EH (cell line): ENCODE measurements at regions not wholly inside any gene's neighbourhood (a gene's known extent, or its start where the extent isn't known, plus 50 kb on each side); places are given as distances from the start of the nearest gene placed in this dataset.

Experiments
- DNase-seq: peaks from one replicate; pipeline ENCODE4 v3.0.0-alpha.2; 2015; ENCODE audit warnings: low read depth

- no peak for DNase-seq
These were observed 241.1 kb upstream of the ZNF507 start for GRCh38 chr19:32104153-32104849.

GRCh38 chr19:32104850-32105235 is 240.6 kb upstream of the ZNF507 start:
- no peak for DNase-seq

GRCh38 chr19:32105527-32106310 is 239.7 kb upstream of the ZNF507 start:
- DNase-seq: no peak

GRCh38 chr19:32122258-32122657 is 223.2 kb upstream of the ZNF507 start:
- DNase-seq: no peak

- no peak for DNase-seq
These were observed 222.0 kb upstream of the ZNF507 start for GRCh38 chr19:32123355-32123940.

- no peak for DNase-seq
These were observed 220.8 kb upstream of the ZNF507 start for GRCh38 chr19:32124585-32124984.

- no peak for DNase-seq
These were observed 216.3 kb upstream of the ZNF507 start for GRCh38 chr19:32129141-32129540.

- no peak for DNase-seq
These were observed 215.1 kb upstream of the ZNF507 start for GRCh38 chr19:32130332-32130731.

GRCh38 chr19:32131005-32131404 is 214.4 kb upstream of the ZNF507 start:
- no peak for DNase-seq

GRCh38 chr19:32138416-32138815 is 207.0 kb upstream of the ZNF507 start:
- no peak for DNase-seq

GRCh38 chr19:32141840-32142511 is 203.4 kb upstream of the ZNF507 start:
- no peak for DNase-seq

GRCh38 chr19:32146664-32147063 is 198.7 kb upstream of the ZNF507 start:
- no peak for DNase-seq

- no peak for DNase-seq
These were observed 194.8 kb upstream of the ZNF507 start for GRCh38 chr19:32150605-32151004.

GRCh38 chr19:32154418-32154817 is 191.0 kb upstream of the ZNF507 start:
- no peak for DNase-seq

- DNase-seq: no peak
These were observed 180.9 kb upstream of the ZNF507 start for GRCh38 chr19:32164384-32164992.

GRCh38 chr19:32165141-32165540 is 180.3 kb upstream of the ZNF507 start:
- DNase-seq: no peak

- no peak for DNase-seq
These were observed 179.7 kb upstream of the ZNF507 start for GRCh38 chr19:32165750-32166149.

- DNase-seq: no peak
These were observed 179.2 kb upstream of the ZNF507 start for GRCh38 chr19:32166238-32166637.

GRCh38 chr19:32168111-32168510 is 177.3 kb upstream of the ZNF507 start:
- DNase-seq: no peak

- DNase-seq: no peak
These were observed 176.8 kb upstream of the ZNF507 start for GRCh38 chr19:32168606-32169005.

- no peak for DNase-seq
These were observed 173.7 kb upstream of the ZNF507 start for GRCh38 chr19:32171719-32172151.

- DNase-seq: no peak
These were observed 172.7 kb upstream of the ZNF507 start for GRCh38 chr19:32172566-32173160.
